Stimulated activated CD4-positive, alpha-beta T cell treated with anti-CD3 and anti-CD28 coated beads, Interleukin-1b, Interleukin-23, amount 100 ng/mL, for 48 hours (primary cell): ENCODE measurements at regions not wholly inside any gene's neighbourhood (a gene's known extent, or its start where the extent isn't known, plus 50 kb on each side); places are given as distances from the start of the nearest gene placed in this dataset.
"Not testable (repeated sequence)": the region's sequence is repeated elsewhere in the genome, so short reads cannot be mapped to it uniquely, and the experiment has no call there.

Experiments
- DNase-seq: peaks from one replicate; pipeline ENCODE4 v3.0.0-alpha.2; 2020

GRCh38 chr15:81766829-81767475, 278.9 kb downstream of the MEX3B start:
- DNase-seq, result no peak

GRCh38 chr15:81765816-81766215, 280.0 kb downstream of the MEX3B start:
- no peak for DNase-seq

- DNase-seq, result no peak
Measured at GRCh38 chr15:81763304-81763703, 282.5 kb downstream of the MEX3B start.

- DNase-seq, result no peak
Measured at GRCh38 chr15:81760686-81761085, 285.1 kb downstream of the MEX3B start.

GRCh38 chr15:81758818-81759284, 287.0 kb downstream of the MEX3B start:
- DNase-seq, result no peak

GRCh38 chr15:81755626-81756025, 290.2 kb downstream of the MEX3B start:
- no peak for DNase-seq

GRCh38 chr15:81754078-81754477, 291.7 kb downstream of the MEX3B start:
- no peak for DNase-seq

GRCh38 chr15:81752974-81753373, 292.8 kb downstream of the MEX3B start:
- no peak for DNase-seq

GRCh38 chr15:81752546-81752942, 293.3 kb downstream of the MEX3B start:
- no peak for DNase-seq

GRCh38 chr15:81751816-81752545, 293.8 kb downstream of the MEX3B start:
- DNase-seq, result no peak

- no peak for DNase-seq
Measured at GRCh38 chr15:81751256-81751655, 294.6 kb downstream of the MEX3B start.

- DNase-seq, result no peak
Measured at GRCh38 chr15:81749716-81750375, 296.0 kb downstream of the MEX3B start.

GRCh38 chr15:81747482-81747881, 298.3 kb downstream of the MEX3B start:
- DNase-seq, result no peak

GRCh38 chr15:81747026-81747425, 298.8 kb downstream of the MEX3B start:
- DNase-seq, result no peak

GRCh38 chr15:81744364-81744763, 301.5 kb downstream of the MEX3B start:
- DNase-seq, result no peak

GRCh38 chr15:81740416-81740815, 305.4 kb downstream of the MEX3B start:
- DNase-seq, result no peak

GRCh38 chr15:81729340-81729739, 316.5 kb downstream of the MEX3B start:
- no peak for DNase-seq

GRCh38 chr15:81728726-81729125, 317.1 kb downstream of the MEX3B start:
- no peak for DNase-seq

GRCh38 chr15:81725590-81725989, 320.2 kb downstream of the MEX3B start:
- DNase-seq, result no peak

- DNase-seq, result no peak
Measured at GRCh38 chr15:81724536-81724935, 321.3 kb downstream of the MEX3B start.

- no peak for DNase-seq
Measured at GRCh38 chr15:81723701-81724100, 322.1 kb downstream of the MEX3B start.

GRCh38 chr15:81723113-81723651, 322.6 kb downstream of the MEX3B start:
- DNase-seq, result no peak

GRCh38 chr15:81716468-81716867, 329.4 kb downstream of the MEX3B start:
- not testable (repeated sequence) for DNase-seq

GRCh38 chr15:81710328-81710727, 335.5 kb downstream of the MEX3B start:
- DNase-seq, result no peak
